ENCODE measurements at regions not wholly inside any gene's neighbourhood (a gene's known extent, or its start where the extent isn't known, plus 50 kb on each side); places are given as distances from the start of the nearest gene placed in this dataset.

DNA sequence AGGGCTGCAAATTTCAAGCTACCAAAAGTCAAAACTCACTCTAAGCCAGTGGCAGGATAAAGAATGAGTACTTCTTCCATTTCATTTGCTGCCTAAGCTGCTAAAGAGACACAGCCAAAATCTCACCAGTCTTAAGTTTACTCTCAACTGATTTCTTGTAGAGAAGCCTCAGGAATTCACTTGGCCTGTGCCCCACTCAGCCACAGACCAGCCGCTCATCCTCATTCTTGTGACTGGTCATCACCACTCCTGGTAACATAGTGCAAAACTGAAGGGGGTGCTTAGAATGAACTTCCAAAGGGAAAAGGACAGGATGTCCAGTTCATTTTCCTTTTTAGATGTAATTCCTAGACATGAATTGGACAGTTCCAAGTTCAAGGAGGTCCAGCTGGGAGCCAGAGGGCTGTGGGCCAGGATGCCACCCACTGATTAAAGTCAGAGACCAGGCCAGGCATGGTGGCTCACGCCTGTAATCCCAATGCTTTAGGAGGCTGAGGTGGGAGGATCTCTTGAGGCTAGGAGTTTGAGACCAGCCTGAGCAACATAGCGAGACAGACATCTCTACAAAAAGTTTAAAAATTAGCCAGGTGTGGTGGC is 72.7 kb upstream of the RANBP3L start:
- no peaks in the 10 kb centered on the region for H3K36me3 ChIP-seq
- intact Hi-C loops (cut with DNase I; ENCODE audit: low total_unique reads): no loop called here
- no peaks in the 10 kb centered on the region for H3K9me3 ChIP-seq
- no peak overlapping the region for H3K4me3 ChIP-seq
- H3K27me3 ChIP-seq: no peaks in the 10 kb centered on the region
- no peak overlapping the region for H3K27ac ChIP-seq
- TF ChIP-seq, protein P1, sequence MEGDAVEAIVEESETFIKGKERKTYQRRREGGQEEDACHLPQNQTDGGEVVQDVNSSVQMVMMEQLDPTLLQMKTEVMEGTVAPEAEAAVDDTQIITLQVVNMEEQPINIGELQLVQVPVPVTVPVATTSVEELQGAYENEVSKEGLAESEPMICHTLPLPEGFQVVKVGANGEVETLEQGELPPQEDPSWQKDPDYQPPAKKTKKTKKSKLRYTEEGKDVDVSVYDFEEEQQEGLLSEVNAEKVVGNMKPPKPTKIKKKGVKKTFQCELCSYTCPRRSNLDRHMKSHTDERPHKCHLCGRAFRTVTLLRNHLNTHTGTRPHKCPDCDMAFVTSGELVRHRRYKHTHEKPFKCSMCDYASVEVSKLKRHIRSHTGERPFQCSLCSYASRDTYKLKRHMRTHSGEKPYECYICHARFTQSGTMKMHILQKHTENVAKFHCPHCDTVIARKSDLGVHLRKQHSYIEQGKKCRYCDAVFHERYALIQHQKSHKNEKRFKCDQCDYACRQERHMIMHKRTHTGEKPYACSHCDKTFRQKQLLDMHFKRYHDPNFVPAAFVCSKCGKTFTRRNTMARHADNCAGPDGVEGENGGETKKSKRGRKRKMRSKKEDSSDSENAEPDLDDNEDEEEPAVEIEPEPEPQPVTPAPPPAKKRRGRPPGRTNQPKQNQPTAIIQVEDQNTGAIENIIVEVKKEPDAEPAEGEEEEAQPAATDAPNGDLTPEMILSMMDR (IDR thresholded peaks at IDR 0.05): no peak
- no peak for TF ChIP-seq POLR2A (IDR thresholded peaks at IDR 0.05)
- H3K4me1 ChIP-seq: no peaks in the 10 kb centered on the region
- DNase-seq: no peak

GRCh38 chr5:36377192-36377591 is 75.5 kb upstream of the RANBP3L start:
- no peak for DNase-seq
- Histone ChIP-seq H3K9me3 (no peaks in the 10 kb centered on the region), H3K27me3 (no peaks in the 10 kb centered on the region), H3K27ac (no peak overlapping the region), H3K4me1 (no peaks in the 10 kb centered on the region), H3K36me3 (no peaks in the 10 kb centered on the region), H3K4me3 (no peak overlapping the region)
- TF ChIP-seq, protein P1 (IDR thresholded peaks at IDR 0.05): no peak
- no peak for TF ChIP-seq POLR2A (IDR thresholded peaks at IDR 0.05)
- intact Hi-C loops (cut with DNase I; ENCODE audit: low total_unique reads): no loop called here

DNA sequence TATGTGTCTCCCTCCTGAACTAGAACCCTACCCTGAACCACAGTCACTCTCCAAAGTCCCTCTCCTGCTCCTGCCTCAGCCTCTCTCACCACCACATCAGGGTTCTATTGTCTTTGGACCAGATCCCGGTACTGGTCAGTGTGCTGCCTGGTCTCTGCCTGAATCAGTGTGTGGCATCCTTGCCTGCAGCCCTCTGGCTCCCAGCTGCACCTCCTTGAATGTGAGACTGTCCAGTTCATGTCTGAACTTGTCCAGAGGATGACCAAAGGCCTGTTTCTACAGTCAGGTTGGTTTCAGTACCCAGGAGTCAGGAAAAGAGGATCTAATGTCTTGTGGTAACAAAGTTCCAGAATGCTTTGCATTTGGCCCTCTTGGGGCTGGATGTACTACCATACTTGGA is 76.8 kb upstream of the RANBP3L start:
- Histone ChIP-seq H3K36me3 (no peaks in the 10 kb centered on the region), H3K4me3 (no peak overlapping the region), H3K4me1 (no peaks in the 10 kb centered on the region), H3K27ac (no peak overlapping the region), H3K9me3 (no peaks in the 10 kb centered on the region), H3K27me3 (no peaks in the 10 kb centered on the region)
- no peak for DNase-seq
- intact Hi-C loops (cut with DNase I; ENCODE audit: low total_unique reads): no loop called here
- TF ChIP-seq, protein P1 (IDR thresholded peaks at IDR 0.05): no peak
- no peak for TF ChIP-seq POLR2A (IDR thresholded peaks at IDR 0.05)

DNA sequence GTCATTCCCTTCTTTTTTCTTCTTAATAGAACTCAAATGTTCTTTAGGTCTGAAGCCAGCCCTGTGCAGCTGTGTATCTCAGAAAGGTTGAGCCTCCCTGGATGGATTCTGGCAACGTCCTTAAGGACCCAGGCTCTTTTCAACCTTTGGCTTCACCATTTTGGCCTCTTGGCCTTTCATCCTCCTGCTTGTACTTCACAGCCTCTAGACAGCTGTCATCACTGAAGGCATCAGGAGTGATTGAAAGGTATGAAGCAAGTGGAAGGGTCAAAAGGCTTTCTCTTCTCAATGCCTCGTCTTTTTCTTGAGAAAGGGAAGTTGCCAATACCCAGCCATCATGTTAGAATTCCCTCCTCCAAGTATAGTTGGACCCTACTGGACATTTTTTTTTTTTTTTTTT is 81.2 kb upstream of the RANBP3L start:
- Histone ChIP-seq H3K9me3 (no peaks in the 10 kb centered on the region), H3K4me3 (no peak overlapping the region), H3K27me3 (no peaks in the 10 kb centered on the region), H3K27ac (no peak overlapping the region), H3K4me1 (no peaks in the 10 kb centered on the region), H3K36me3 (no peaks in the 10 kb centered on the region)
- no peak for DNase-seq
- intact Hi-C loops (cut with DNase I; ENCODE audit: low total_unique reads): no loop called here
- no peak for TF ChIP-seq POLR2A (IDR thresholded peaks at IDR 0.05)
- TF ChIP-seq, protein P1 (IDR thresholded peaks at IDR 0.05): no peak

GRCh38 chr5:36383942-36384341 is 82.2 kb upstream of the RANBP3L start:
- intact Hi-C loops (cut with DNase I; ENCODE audit: low total_unique reads): no loop called here
- H3K9me3 ChIP-seq: no peaks in the 10 kb centered on the region
- no peak for DNase-seq
- TF ChIP-seq POLR2A (IDR thresholded peaks at IDR 0.05): no peak
- TF ChIP-seq, protein P1 (IDR thresholded peaks at IDR 0.05): no peak
- no peak overlapping the region for H3K4me3 ChIP-seq
- H3K27me3 ChIP-seq: no peaks in the 10 kb centered on the region
- no peaks in the 10 kb centered on the region for H3K4me1 ChIP-seq
- H3K36me3 ChIP-seq: no peaks in the 10 kb centered on the region
- H3K27ac ChIP-seq: no peak overlapping the region

Data from uterus (tissue), 3 donors.